ENCODE measurements at regions not wholly inside any gene's neighbourhood (a gene's known extent, or its start where the extent isn't known, plus 50 kb on each side); places are given as distances from the start of the nearest gene placed in this dataset.
"Not testable (repeated sequence)": the region's sequence is repeated elsewhere in the genome, so short reads cannot be mapped to it uniquely, and the experiment has no call there.

GRCh38 chrX:128691872-128692271, 639.7 kb upstream of the ACTRT1 start:
- DNase-seq (ENCODE audit: low read depth in 1 of 2, low spot score in 1 of 2) = no peak
- 42% methylated on average over 6 of the region's 6 CpGs for WGBS (ENCODE audit: missing lambda C conversion rate)
- ChIA-PET POLR2A (no interaction called here), CTCF (no interaction called here)
- Histone ChIP-seq H3K4me3 (no peak overlapping the region), H3K4me2 (no peak overlapping the region), H3K27ac (no peak overlapping the region), H3K4me1 (no peaks in the 10 kb centered on the region), H3K9me3 (no peaks in the 10 kb centered on the region)
- FAIRE-seq = no peak
- ATAC-seq = no peak
- no peak for TF ChIP-seq JUNB (IDR thresholded peaks at IDR 0.05)
- no peak for TF ChIP-seq TFCP2L1 (CRISPR knock-in tag; IDR thresholded peaks at IDR 0.05)
- no peak for TF ChIP-seq EP300 (IDR thresholded peaks at IDR 0.05)
- no peak for TF ChIP-seq JUN (IDR thresholded peaks at IDR 0.05)
- TF ChIP-seq CBX2 (IDR thresholded peaks at IDR 0.05; ENCODE audit: borderline replicate concordance, low read depth) = no peak
- TF ChIP-seq BHLHE40 (IDR thresholded peaks at IDR 0.05; ENCODE audit: low read depth, low read length) = no peak
- no peak for TF ChIP-seq HOXB13 (CRISPR knock-in tag; IDR thresholded peaks at IDR 0.05; ENCODE audit: low read depth)
- TF ChIP-seq, protein P1, sequence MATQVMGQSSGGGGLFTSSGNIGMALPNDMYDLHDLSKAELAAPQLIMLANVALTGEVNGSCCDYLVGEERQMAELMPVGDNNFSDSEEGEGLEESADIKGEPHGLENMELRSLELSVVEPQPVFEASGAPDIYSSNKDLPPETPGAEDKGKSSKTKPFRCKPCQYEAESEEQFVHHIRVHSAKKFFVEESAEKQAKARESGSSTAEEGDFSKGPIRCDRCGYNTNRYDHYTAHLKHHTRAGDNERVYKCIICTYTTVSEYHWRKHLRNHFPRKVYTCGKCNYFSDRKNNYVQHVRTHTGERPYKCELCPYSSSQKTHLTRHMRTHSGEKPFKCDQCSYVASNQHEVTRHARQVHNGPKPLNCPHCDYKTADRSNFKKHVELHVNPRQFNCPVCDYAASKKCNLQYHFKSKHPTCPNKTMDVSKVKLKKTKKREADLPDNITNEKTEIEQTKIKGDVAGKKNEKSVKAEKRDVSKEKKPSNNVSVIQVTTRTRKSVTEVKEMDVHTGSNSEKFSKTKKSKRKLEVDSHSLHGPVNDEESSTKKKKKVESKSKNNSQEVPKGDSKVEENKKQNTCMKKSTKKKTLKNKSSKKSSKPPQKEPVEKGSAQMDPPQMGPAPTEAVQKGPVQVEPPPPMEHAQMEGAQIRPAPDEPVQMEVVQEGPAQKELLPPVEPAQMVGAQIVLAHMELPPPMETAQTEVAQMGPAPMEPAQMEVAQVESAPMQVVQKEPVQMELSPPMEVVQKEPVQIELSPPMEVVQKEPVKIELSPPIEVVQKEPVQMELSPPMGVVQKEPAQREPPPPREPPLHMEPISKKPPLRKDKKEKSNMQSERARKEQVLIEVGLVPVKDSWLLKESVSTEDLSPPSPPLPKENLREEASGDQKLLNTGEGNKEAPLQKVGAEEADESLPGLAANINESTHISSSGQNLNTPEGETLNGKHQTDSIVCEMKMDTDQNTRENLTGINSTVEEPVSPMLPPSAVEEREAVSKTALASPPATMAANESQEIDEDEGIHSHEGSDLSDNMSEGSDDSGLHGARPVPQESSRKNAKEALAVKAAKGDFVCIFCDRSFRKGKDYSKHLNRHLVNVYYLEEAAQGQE (IDR thresholded peaks at IDR 0.05) = no peak
- TF ChIP-seq, protein P2, sequence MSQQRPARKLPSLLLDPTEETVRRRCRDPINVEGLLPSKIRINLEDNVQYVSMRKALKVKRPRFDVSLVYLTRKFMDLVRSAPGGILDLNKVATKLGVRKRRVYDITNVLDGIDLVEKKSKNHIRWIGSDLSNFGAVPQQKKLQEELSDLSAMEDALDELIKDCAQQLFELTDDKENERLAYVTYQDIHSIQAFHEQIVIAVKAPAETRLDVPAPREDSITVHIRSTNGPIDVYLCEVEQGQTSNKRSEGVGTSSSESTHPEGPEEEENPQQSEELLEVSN (IDR thresholded peaks at IDR 0.05; ENCODE audit: borderline replicate concordance, low read depth) = no peak
- TF ChIP-seq HDAC2 (IDR thresholded peaks at IDR 0.05) = no peak
- TF ChIP-seq CHD2 (IDR thresholded peaks at IDR 0.05; ENCODE audit: low read length, partially characterized antibody) = no peak
- no peak for TF ChIP-seq RNF2 (IDR thresholded peaks at IDR 0.05; ENCODE audit: borderline replicate concordance, low read depth)
- TF ChIP-seq NFE2L2 (conservative IDR thresholded peaks at IDR 0.05; ENCODE audit: low read length) = no peak
- TF ChIP-seq RAD21 (conservative IDR thresholded peaks at IDR 0.05 in 1 of 2, IDR thresholded peaks at IDR 0.05 in 1 of 2) = no peak
- TF ChIP-seq CTCF (IDR thresholded peaks at IDR 0.05) = no peak

GRCh38 chrX:128685387-128685786, 633.2 kb upstream of the ACTRT1 start:
- no peak for FAIRE-seq

DNA sequence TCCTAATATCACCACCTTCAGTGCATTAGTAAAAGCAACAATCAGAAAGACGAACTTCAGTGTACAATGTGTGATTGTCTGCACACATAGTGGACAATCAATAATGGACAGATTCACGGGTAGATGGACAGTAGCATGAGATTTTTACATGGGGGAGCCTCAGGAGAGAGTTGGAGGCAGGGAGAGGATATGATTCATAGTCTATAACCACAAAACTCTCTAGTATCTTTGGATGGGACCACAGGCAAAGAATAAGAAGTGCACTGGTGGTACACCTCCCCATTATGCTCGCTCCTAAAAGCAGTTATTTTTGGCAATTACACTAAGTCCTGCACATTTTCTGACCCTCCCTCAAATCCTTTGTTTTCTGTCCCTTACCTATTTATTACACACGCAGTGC, 624.4 kb upstream of the ACTRT1 start:
- DNase-seq (ENCODE audit: low read depth in 1 of 2, low spot score in 1 of 2) = no peak
- TF ChIP-seq JUNB (IDR thresholded peaks at IDR 0.05) (no peak), FOXS1 (CRISPR knock-in tag; IDR thresholded peaks at IDR 0.05) (no peak), CEBPB (IDR thresholded peaks at IDR 0.05) (no peak)
- Histone ChIP-seq H3K9me3 (no peaks in the 10 kb centered on the region), H3K4me2 (no peak overlapping the region), H3K4me1 (no peaks in the 10 kb centered on the region), H3K4me3 (no peak overlapping the region), H3K27ac (no peak overlapping the region)
- CTCF ChIA-PET = no interaction called here
- POLR2A ChIA-PET = no interaction called here
- no peak for FAIRE-seq
- ATAC-seq = no peak
- whole genome bisulfite sequencing (ENCODE audit: missing lambda C conversion rate) = 53% methylated on average over 4 of the region's 4 CpGs

More at GRCh38 chrX:128685387-128685786, 633.2 kb upstream of the ACTRT1 start:
- Histone ChIP-seq H3K27ac (no peak overlapping the region), H3K4me3 (no peak overlapping the region), H3K9me3 (no peaks in the 10 kb centered on the region), H3K4me2 (no peak overlapping the region), H3K4me1 (no peaks in the 10 kb centered on the region)
- ChIA-PET POLR2A (no interaction called here), CTCF (no interaction called here)
- ATAC-seq = no peak
- no peak for DNase-seq (ENCODE audit: low read depth in 1 of 2, low spot score in 1 of 2)
- TF ChIP-seq POLR2A (IDR thresholded peaks at IDR 0.05; ENCODE audit: low read length) (no peak), FOSB (CRISPR knock-in tag; IDR thresholded peaks at IDR 0.05) (no peak), MAZ (IDR thresholded peaks at IDR 0.05; ENCODE audit: borderline replicate concordance, low read depth, low read length) (no peak), CBX8 (IDR thresholded peaks at IDR 0.05) (no peak), MAFK (IDR thresholded peaks at IDR 0.05; ENCODE audit: partially characterized antibody) (no peak)
- WGBS (ENCODE audit: missing lambda C conversion rate) = 58% methylated on average over 2 of the region's 2 CpGs

DNA sequence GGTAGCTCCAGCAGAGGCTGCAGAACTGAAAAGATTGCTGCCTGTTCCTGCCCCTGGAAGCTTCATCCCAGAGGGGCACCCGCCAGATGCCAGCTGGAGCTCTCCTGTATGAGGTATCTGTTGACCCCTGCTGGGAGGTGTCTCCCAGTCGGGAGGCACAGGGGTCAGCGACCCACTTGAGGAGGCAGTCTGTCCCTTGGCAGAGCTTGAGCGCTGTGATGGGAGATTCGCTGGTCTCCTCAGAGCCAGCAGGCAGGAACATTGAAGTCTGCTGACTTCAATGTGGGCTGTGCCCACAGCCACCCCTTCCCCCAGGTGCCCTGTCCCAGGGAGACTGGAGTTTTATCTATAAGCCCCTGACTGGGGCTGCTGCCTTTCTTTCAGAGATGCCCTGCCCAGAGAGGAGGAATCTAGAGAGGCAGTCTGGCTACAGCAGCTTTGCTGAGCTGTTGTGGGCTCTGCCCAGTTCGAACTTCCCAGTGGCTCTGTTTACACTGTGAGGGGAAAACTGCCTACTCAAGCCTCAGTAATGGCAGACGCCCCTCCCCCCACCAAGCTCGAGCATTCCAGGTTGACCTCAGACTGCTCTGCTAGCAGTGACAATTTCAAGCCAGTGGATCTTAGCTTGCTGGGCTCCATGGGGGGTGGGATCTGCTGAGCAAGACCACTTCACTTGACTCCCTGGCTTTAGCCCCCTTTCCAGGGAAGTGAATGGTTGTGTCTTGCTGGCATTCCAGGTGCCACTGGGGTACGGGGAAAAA, 622.3 kb upstream of the ACTRT1 start:
- FAIRE-seq, CTCF ChIA-PET: not testable (repeated sequence)
- WGBS (ENCODE audit: missing lambda C conversion rate) = 19% methylated on average over 4 of the region's 9 CpGs

More for the DNA sequence above, 622.3 kb upstream of the ACTRT1 start:
- H3K9me3 ChIP-seq; H3K27ac ChIP-seq; H3K4me3 ChIP-seq; POLR2A ChIA-PET; H3K4me1 ChIP-seq; H3K4me2 ChIP-seq; DNase-seq (ENCODE audit: low read depth in 1 of 2, low spot score in 1 of 2); ATAC-seq: not testable (repeated sequence)

Measured in A549 (cell line).